OCI-LY7 (cell line): ENCODE measurements at regions not wholly inside any gene's neighbourhood (a gene's known extent, or its start where the extent isn't known, plus 50 kb on each side); places are given as distances from the start of the nearest gene placed in this dataset.

Experiments
- CTCF ChIP-seq: fragments of 200-600 bp; sonication (generic); conservative IDR thresholded peaks from 2 replicates; pipeline ENCODE4 v1.5.1; 2014; ENCODE audit warnings: mild to moderate bottlenecking, antibody characterized with exemption, low read length, moderate library complexity, mixed read lengths
- EZH2phosphoT487 ChIP-seq: fragments of 200-600 bp; sonication (generic); IDR thresholded peaks from 2 replicates; pipeline ENCODE4 v1.6.1; 2018; ENCODE audit warnings: low read depth, borderline replicate concordance, mild to moderate bottlenecking, mixed run types, antibody characterized with exemption, low read length, moderate library complexity, mixed read lengths

DNA sequence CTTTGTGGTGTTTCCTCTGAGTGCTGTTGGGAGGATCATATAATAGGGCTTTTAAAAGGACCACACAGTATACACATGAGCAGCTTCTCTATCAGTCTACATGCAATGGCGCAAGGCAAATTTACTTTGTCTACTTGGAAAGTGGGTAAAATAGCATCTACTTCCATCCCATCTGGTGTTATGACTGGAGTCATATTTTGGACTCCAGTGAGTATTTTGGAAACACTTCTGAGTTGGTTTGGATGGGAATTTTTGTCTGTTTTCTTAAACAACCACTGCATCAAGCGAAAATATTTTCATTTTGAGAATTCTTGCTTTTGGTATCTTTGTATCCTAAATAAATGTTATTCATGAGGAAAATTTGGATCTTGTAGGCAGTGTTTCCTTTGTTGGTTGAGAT, 220.8 kb downstream of the NMUR2 start:
- TF ChIP-seq CTCF, result no peak
- TF ChIP-seq EZH2phosphoT487, result no peak
